SK-N-DZ (cell line): ENCODE measurements at regions not wholly inside any gene's neighbourhood (a gene's known extent, or its start where the extent isn't known, plus 50 kb on each side); places are given as distances from the start of the nearest gene placed in this dataset.

Source experiments
- DNase-seq: peaks from one replicate; pipeline ENCODE4 v3.0.0-alpha.2; 2015; ENCODE audit warnings: low spot score

DNA sequence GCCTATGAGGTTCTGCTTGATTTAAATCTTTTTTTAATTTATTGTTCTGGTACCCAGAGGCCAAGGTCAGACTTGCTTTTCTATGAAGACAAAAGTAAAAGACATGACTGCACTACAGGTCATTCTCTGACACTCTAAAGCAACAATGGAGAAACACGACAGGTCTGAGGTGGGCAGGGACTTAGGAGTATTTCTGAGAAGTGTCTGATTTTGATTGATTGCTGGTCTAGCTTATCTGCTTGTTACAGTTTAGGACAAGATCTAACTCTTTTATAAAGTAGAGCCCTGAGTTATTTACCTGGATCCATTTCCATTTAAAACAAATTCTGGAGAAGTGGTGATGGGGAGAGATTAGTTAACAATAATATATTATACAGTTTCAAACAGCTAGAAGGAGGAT, 115.2 kb upstream of the STT3B start:
- DNase-seq: no peak

DNA sequence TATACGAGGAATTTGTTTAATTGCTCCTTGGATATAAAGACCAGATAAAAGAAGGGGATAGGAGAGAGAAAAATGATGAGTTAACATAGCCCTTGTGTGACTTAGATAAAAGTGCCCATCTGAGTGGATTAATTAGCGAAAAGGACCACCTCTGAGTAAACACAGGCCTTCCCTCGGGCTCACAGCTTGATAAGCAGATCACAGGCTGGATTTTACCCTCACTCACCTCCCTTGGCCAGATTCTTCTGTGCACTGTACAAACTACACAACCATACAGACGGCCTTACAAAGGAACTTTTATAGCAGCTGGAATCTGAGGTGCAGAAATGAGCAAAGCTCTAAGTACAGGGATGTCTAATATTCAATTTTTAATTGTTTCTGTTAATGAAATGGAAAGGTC, 112.4 kb upstream of the STT3B start:
- DNase-seq: no peak

DNA sequence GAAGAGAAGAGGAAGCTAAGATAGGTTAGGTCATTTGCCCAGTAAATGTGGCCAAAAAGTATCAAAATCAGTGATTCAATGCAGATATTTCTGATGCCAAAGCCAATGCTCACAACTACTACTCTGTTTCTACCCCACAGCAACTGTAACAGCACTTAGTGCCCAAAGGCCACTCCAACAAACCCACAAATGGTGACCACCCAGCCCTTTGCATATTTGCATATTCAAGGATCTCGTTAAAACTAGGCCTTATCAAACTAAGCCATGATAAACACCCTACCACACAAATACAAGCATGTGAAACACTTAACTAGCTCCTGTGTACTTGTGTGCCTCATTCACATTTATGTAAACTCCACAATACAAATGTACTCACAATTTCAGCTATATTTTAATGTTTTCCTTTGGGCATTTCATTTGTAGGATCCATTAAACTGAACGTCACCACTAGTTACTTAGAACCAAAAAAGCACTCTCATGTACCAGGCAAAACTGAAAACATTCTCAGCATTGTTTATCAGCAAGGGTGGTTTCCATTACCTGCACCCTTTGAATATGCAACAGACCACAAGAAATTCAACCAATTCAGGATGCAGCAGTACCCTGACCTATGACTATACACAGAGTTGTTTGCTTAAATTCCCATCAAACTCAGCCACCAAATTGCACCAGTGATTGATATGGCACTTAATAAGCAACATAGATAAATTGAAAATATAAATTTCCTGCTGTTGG, 111.2 kb upstream of the STT3B start:
- DNase-seq: no peak

GRCh38 chr3:31422237-31422636, 110.5 kb upstream of the STT3B start:
- no peak for DNase-seq

DNA sequence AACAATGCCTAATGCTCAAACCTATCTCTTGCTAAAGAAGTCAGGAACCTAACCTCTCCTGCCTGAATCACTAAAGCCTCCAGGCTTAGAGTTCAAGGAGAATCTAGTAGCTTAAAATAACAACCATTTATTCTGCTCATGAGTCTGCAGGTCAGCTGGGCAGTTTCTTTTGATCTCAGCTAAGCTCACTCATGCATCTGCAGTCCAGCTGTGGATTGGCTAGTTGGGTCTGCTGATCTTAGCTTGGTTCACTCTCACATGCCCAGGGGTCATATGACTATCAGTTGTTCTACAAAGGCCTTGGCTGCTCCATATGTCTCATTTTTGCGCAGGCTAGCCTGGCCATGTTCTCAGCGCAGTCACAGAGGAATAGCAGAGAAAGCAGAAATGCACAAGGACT, 109.2 kb upstream of the STT3B start:
- no peak for DNase-seq

- no peak for DNase-seq
These were observed 107.3 kb upstream of the STT3B start for GRCh38 chr3:31425401-31425800.

- DNase-seq: no peak
These were observed 105.1 kb upstream of the STT3B start for GRCh38 chr3:31427623-31428022.

GRCh38 chr3:31431321-31431720, 101.4 kb upstream of the STT3B start:
- no peak for DNase-seq

GRCh38 chr3:31432897-31433678, 99.6 kb upstream of the STT3B start:
- DNase-seq: no peak

GRCh38 chr3:31433679-31433992, 99.1 kb upstream of the STT3B start:
- DNase-seq: no peak

- no peak for DNase-seq
These were observed 97.9 kb upstream of the STT3B start for GRCh38 chr3:31434819-31435218.

GRCh38 chr3:31436830-31437229, 95.9 kb upstream of the STT3B start:
- DNase-seq: no peak

DNA sequence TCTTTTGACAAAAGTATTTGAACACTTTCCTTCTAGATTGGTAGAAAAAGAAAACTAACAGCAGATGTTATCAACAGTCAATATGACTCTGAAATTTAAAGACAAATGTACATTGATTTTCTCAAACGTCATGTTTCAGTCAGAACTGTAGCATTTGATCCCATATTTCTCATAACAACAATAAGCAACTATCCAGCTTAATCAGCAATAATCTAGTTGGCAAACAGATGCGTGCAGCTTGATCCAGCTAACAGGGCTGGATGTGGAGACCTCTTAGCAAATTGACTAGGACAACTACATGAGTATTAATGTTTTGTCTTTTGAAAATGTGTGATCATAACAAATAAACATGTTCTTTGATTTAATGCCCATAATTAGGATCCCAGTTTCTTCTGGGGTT, 94.0 kb upstream of the STT3B start:
- DNase-seq: no peak

GRCh38 chr3:31439890-31440750, 92.6 kb upstream of the STT3B start:
- no peak for DNase-seq

DNA sequence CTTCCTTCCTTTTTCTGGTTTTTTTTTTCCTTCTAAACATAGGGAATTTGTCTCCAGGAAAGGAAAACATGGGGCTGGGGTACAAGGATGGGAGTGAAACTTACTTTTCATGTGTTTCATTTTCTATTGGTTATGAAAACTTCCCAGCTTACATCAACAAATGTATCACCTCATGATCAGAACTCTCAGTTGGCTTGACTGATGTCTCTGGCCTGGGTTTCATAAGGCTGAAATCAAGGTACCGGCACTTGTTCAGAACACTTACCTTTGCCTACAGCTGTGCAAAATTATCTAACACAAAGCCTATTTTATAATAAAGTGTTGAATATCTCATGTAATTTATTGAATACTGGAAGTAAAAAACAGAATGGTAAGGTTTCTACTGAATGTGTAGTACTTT, 91.8 kb upstream of the STT3B start:
- no peak for DNase-seq

GRCh38 chr3:31442755-31443154, 90.0 kb upstream of the STT3B start:
- DNase-seq: no peak

DNA sequence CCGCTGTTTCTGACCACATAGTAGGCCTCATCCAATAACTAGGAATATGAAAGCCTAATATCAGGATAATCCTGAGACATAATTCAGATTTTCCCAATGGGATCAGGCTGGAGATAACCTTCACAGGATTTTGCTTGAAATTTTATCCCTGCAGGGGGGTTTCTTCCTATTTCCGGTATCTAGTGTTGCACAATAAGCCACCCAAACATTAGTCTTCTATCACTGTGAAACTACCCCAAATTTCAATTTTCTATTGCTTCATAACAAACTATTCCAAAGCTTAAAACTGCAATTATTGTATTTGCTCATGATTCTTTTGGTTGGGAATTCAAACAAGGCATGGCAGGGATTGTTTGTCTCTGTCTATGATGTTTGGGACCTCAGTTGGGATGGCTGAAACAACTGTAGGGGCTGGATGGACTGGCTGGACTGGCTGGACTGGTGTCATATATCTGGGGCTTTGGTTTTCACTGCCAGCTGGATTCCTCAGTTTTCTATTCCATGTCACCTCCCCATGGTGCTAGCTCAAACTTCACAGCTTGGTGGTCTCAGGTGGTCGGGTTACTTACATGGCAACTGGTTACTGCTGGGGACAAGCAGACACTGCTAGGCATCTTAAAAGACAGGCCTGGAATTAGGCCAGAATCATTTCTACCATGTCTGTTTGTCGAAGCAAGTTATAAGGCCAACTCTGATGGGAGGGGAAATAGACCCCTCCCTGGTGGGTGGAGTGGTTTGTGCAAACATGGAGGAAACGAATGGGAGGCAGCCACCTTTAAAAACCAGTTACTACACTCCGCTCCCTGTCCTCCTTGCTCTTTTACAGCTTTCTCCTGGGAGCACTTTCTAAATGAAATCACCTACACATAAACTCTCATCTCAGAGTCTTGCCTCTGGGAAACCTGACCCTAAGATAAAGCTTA, 88.2 kb upstream of the STT3B start:
- no peak for DNase-seq

DNA sequence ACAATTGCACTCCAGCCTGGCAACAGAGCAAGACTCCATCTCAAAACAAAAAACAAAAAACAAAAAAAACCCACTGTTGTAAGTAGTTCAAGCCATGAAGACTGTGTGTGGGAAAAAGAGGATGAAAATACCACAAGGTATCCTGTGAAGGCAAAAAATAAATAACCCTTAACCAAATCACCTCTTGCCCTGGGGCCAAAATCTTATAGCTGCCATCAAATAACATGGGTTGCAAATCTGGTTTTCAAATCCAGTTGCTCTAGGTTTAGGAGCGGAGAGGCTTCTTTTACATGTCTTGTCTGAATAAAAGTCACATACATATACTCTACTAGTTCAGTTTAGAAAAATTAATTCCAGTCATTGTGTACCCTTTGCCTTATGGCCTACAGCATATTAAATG, 87.0 kb upstream of the STT3B start:
- DNase-seq: no peak

- peak; percentile 11 for DNase-seq
These were observed 84.5 kb upstream of the STT3B start for GRCh38 chr3:31448035-31448881.

DNA sequence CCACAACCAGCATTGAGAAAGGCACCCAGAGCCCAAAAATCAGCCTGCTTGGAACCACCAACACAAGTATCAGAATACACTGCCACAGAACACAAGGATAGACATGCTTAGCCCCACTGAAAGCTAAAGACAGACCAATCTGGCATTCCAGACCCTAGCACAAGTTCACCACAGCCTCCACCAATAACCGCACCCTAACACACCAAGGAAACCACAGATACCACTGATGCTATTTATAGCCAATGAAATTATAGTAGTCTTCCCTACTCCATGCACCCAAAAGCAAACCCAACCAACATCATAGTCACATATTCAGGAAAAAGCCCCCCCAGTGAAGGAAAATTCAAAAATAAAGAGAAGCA, 83.9 kb upstream of the STT3B start:
- DNase-seq: no peak

- no peak for DNase-seq
These were observed 83.4 kb upstream of the STT3B start for GRCh38 chr3:31449318-31449717.
